H1 (cell line): ENCODE measurements at regions not wholly inside any gene's neighbourhood (a gene's known extent, or its start where the extent isn't known, plus 50 kb on each side); places are given as distances from the start of the nearest gene placed in this dataset.

Experiments used
- KDM1A ChIP-seq: fragments of 200-600, 300-600 bp; sonication (generic); IDR thresholded peaks from 2 replicates; pipeline ENCODE4 v1.7.1; 2016; ENCODE audit warnings: mild to moderate bottlenecking, low read length, borderline replicate concordance
- KDM4A ChIP-seq: IDR thresholded peaks from one replicate; pipeline ENCODE4 v1.7.1; 2012; ENCODE audit warnings: low read depth, mild to moderate bottlenecking, moderate library complexity, low read length, inconsistent platforms; ENCODE audit not compliant: severe bottlenecking
- SIN3A ChIP-seq, 2 experiments: IDR thresholded peaks in 1 of 2; conservative IDR thresholded peaks in 1 of 2; 2 replicates each; pipeline ENCODE4 v1.6.1; 2011 to 2012; ENCODE audit warnings: low read length in 2 of 2, improper control_type of control experiment in 1 of 2, low read depth in 1 of 2, mild to moderate bottlenecking in 1 of 2
- SUZ12 ChIP-seq: fragments of 200-600 bp; sonication (generic); IDR thresholded peaks from 2 replicates; pipeline ENCODE4 v1.6.1; 2012; ENCODE audit warnings: mild to moderate bottlenecking, inconsistent platforms, low read length, moderate library complexity, mixed read lengths
- YY1 ChIP-seq: IDR thresholded peaks from 2 replicates; pipeline ENCODE4 v1.6.1; 2011; ENCODE audit warnings: low read depth, mild to moderate bottlenecking, low read length
- TF ChIP-seq, protein P1 (sequence below): IDR thresholded peaks from 2 replicates; pipeline ENCODE4 v1.6.1; 2012; ENCODE audit warnings: inconsistent platforms

DNA sequence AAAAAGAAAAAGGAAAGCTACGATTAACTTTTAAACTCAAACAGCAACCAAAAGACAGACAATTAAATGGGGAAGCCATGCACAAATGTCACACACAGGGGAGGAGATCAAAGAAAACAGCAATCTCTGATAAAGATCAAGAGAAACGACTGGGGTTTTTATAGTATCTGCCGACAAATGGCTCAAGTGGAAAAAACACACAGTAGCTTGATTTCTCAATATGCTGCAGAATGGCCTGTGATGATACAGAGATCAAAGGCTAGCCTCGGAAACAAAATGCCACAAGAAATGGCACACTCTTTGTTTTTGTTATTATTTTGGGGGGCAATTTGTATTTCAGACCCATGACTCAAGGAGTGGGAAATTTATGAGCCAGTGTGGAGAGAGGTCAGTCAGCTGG, 126.1 kb downstream of the TEX36 start (continued):
- TF ChIP-seq KDM1A, result no peak
- TF ChIP-seq SUZ12, result no peak
- TF ChIP-seq SIN3A (conservative IDR thresholded peaks at IDR 0.05 in 1 of 2, IDR thresholded peaks at IDR 0.05 in 1 of 2; ENCODE audit: low read depth in 1 of 2, low read length in 2 of 2), result no peak
- TF ChIP-seq KDM4A, result no peak
- no peak for TF ChIP-seq YY1
- TF ChIP-seq, protein P1, sequence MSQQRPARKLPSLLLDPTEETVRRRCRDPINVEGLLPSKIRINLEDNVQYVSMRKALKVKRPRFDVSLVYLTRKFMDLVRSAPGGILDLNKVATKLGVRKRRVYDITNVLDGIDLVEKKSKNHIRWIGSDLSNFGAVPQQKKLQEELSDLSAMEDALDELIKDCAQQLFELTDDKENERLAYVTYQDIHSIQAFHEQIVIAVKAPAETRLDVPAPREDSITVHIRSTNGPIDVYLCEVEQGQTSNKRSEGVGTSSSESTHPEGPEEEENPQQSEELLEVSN, result no peak
